IMR-90 (cell line): ENCODE measurements at regions not wholly inside any gene's neighbourhood (a gene's known extent, or its start where the extent isn't known, plus 50 kb on each side); places are given as distances from the start of the nearest gene placed in this dataset.

Source experiments
- ATAC-seq: fragments of 200-7000 bp; cut with Tn5 transposase; 2 replicates; pipeline ENCODE4 v1.9.1; 2020; ENCODE audit warnings: low read depth, mild to moderate bottlenecking, moderate library complexity
- BruUV-seq: library from RNA; stranded (reverse); fragments of 400-500 nt; replicated peaks from 2 replicates; lab custom pipeline; 2021; lab: Mats Ljungman, UMichigan
- CTCF ChIA-PET: fragments of 300-600 bp; formaldehyde crosslinking; extraction: SDS; loops from one replicate; lab custom pipeline; 2021; ENCODE audit warnings: antibody characterized with exemption; lab: Yijun Ruan, JAX
- POLR2A ChIA-PET: fragments of 300-600 bp; sonication (Branson Sonifier 250); formaldehyde crosslinking; loops from one replicate; lab custom pipeline; 2022; ENCODE audit warnings: antibody characterized with exemption; ENCODE audit not compliant: unreplicated experiment; lab: Charles Lee
- DNase-seq: peaks from one replicate; pipeline ENCODE4 v3.0.0; 2013
- H2AFZ ChIP-seq: replicated peaks from 2 replicates; pipeline ENCODE3; 2013; ENCODE audit warnings: low read length, mild to moderate bottlenecking; ENCODE audit not compliant: poor library complexity
- H2AK5ac ChIP-seq: 2 replicates; pipeline ENCODE4 v1.6.1; 2013; ENCODE audit warnings: low read depth, low read length, inconsistent platforms
- H2AK9ac ChIP-seq: replicated peaks from 2 replicates; pipeline ENCODE3; 2013; ENCODE audit warnings: mild to moderate bottlenecking, low read depth, low read length, moderate library complexity; ENCODE audit not compliant: poor library complexity
- H2BK120ac ChIP-seq: 2 replicates; pipeline ENCODE4 v1.6.1; 2013; ENCODE audit warnings: low read depth, low read length, inconsistent platforms
- H2BK15ac ChIP-seq: 3 replicates; pipeline ENCODE4 v1.6.1; 2013; ENCODE audit warnings: low read depth, low read length, inconsistent platforms
- H2BK20ac ChIP-seq: 2 replicates; pipeline ENCODE4 v1.6.1; 2013; ENCODE audit warnings: low read depth, mild to moderate bottlenecking, inconsistent platforms, low read length, moderate library complexity
- H2BK5ac ChIP-seq: 2 replicates; pipeline ENCODE4 v1.6.1; 2013; ENCODE audit warnings: mild to moderate bottlenecking, low read depth, low read length, inconsistent platforms; ENCODE audit not compliant: poor library complexity, severe bottlenecking
- H3K14ac ChIP-seq: replicated peaks from 2 replicates; pipeline ENCODE4 v1.6.1; 2013; ENCODE audit warnings: low read depth, low read length, inconsistent platforms
- H3K18ac ChIP-seq: 2 replicates; pipeline ENCODE4 v1.6.1; 2013; ENCODE audit warnings: low read depth, low read length, control low read depth
- H3K23ac ChIP-seq: 2 replicates; pipeline ENCODE4 v1.6.1; 2013; ENCODE audit warnings: low read depth, low read length, inconsistent platforms
- H3K27ac ChIP-seq: 2 replicates; pipeline ENCODE4 v1.5.1; 2013; ENCODE audit warnings: mild to moderate bottlenecking, control low read depth, low read length; ENCODE audit not compliant: insufficient read depth
- H3K27me3 ChIP-seq: 2 replicates; pipeline ENCODE4 v1.6.1; 2013; ENCODE audit warnings: low read length; ENCODE audit not compliant: control insufficient read depth, insufficient read depth
- H3K36me3 ChIP-seq: 2 replicates; pipeline ENCODE4 v1.6.1; 2013; ENCODE audit warnings: low read length, mixed read lengths; ENCODE audit not compliant: control insufficient read depth, insufficient read depth
- H3K4ac ChIP-seq: 2 replicates; pipeline ENCODE4 v1.6.1; 2013; ENCODE audit warnings: low read depth, low read length, inconsistent platforms
- H3K4me1 ChIP-seq: 2 replicates; pipeline ENCODE4 v1.6.1; 2013; ENCODE audit warnings: low read length, mixed read lengths; ENCODE audit not compliant: control insufficient read depth, insufficient read depth
- H3K4me2 ChIP-seq: 2 replicates; pipeline ENCODE4 v1.6.1; 2013; ENCODE audit warnings: low read depth, mild to moderate bottlenecking, control low read depth, low read length, moderate library complexity
- H3K4me3 ChIP-seq: 2 replicates; pipeline ENCODE4 v1.5.1; 2013; ENCODE audit warnings: low read depth, mild to moderate bottlenecking, control low read depth, low read length, moderate library complexity; ENCODE audit not compliant: insufficient read depth
- H3K56ac ChIP-seq: 2 replicates; pipeline ENCODE4 v1.6.1; 2013; ENCODE audit warnings: low read length, inconsistent platforms; ENCODE audit not compliant: insufficient read depth; ENCODE audit errors: extremely low read depth
- H3K79me1 ChIP-seq, 2 experiments: 2 replicates each; pipeline ENCODE4 v1.6.1; 2013; ENCODE audit warnings: low read length in 2 of 2, inconsistent platforms in 1 of 2, low read depth in 1 of 2
- H3K9ac ChIP-seq: 2 replicates; pipeline ENCODE4 v1.6.1; 2013; ENCODE audit warnings: low read depth, low read length, control low read depth
- H3K9me1 ChIP-seq: 2 replicates; pipeline ENCODE4 v1.6.1; 2013; ENCODE audit warnings: low read length, inconsistent platforms; ENCODE audit not compliant: insufficient read depth
- H3K9me3 ChIP-seq: 2 replicates; pipeline ENCODE4 v1.6.1; 2013; ENCODE audit warnings: low read length; ENCODE audit not compliant: control insufficient read depth, insufficient read depth
- H4K20me1 ChIP-seq: 2 replicates; pipeline ENCODE4 v1.6.1; 2013; ENCODE audit warnings: low read length, inconsistent platforms; ENCODE audit not compliant: insufficient read depth
- H4K5ac ChIP-seq: 2 replicates; pipeline ENCODE4 v1.6.1; 2013; ENCODE audit warnings: mild to moderate bottlenecking, low read depth, low read length, control low read depth
- H4K8ac ChIP-seq, 2 experiments: 2 replicates each; pipeline ENCODE4 v1.6.1; 2013; ENCODE audit warnings: low read depth in 2 of 2, low read length in 2 of 2, control low read depth in 1 of 2, inconsistent platforms in 1 of 2
- H4K91ac ChIP-seq: 2 replicates; pipeline ENCODE4 v1.6.1; 2013; ENCODE audit warnings: low read depth, low read length, inconsistent platforms; ENCODE audit not compliant: insufficient read depth
- BHLHE40 ChIP-seq: fragments of 150-350 bp; IDR thresholded peaks from 2 replicates; pipeline ENCODE4 v1.6.1; 2016; ENCODE audit warnings: mild to moderate bottlenecking, low read depth, low read length
- CHD1 ChIP-seq: IDR thresholded peaks from 2 replicates; pipeline ENCODE4 v1.6.1; 2012; ENCODE audit warnings: low read depth, low read length, improper control_type of control experiment
- CTCF ChIP-seq: conservative IDR thresholded peaks from 2 replicates; pipeline ENCODE4 v1.5.1; 2012; ENCODE audit warnings: mild to moderate bottlenecking, low read depth, low read length, improper control_type of control experiment
- FOS ChIP-seq: fragments of 150-350 bp; IDR thresholded peaks from 2 replicates; pipeline ENCODE4 v1.6.1; 2016; ENCODE audit warnings: low read depth, low read length
- MAFK ChIP-seq: IDR thresholded peaks from 2 replicates; pipeline ENCODE4 v1.6.1; 2012; ENCODE audit warnings: low read depth, low read length, improper control_type of control experiment
- MXI1 ChIP-seq: IDR thresholded peaks from 2 replicates; pipeline ENCODE4 v1.6.1; 2012; ENCODE audit warnings: low read depth, mild to moderate bottlenecking, low read length, moderate library complexity, borderline replicate concordance
- POLR2A ChIP-seq: IDR thresholded peaks from 2 replicates; pipeline ENCODE4 v1.6.1; 2012; ENCODE audit warnings: mild to moderate bottlenecking, low read depth, low read length
- SMC3 ChIP-seq: fragments of 150-350 bp; IDR thresholded peaks from 2 replicates; pipeline ENCODE4 v1.6.1; 2016; ENCODE audit warnings: low read depth, mild to moderate bottlenecking, antibody characterized with exemption, low read length, moderate library complexity
- WGBS, 2 experiments: methylation state at CpG; one replicate each; pipeline versions ENCODE4 v1.1.5 to v1.1.7; 2013; ENCODE audit warnings: missing lambda C conversion rate in 2 of 2; ENCODE audit not compliant: insufficient read length in 1 of 2; ENCODE audit errors: extremely low coverage in 2 of 2; 5-methylcytosine and 5-hydroxymethylcytosine counted together
- dilution Hi-C: fragments of 300-500 bp; cut with HindIII; formaldehyde crosslinking; loops from one replicate; pipeline ENCODE4 v1.14.3; 2018; ENCODE audit warnings: low sequenced_read_pairs; ENCODE audit not compliant: unreplicated experiment
- in situ Hi-C: fragments of 300-500 bp; cut with MboI; formaldehyde crosslinking; loops from 3 replicates; pipeline ENCODE4 v1.14.3; 2019; ENCODE audit warnings: low sequenced_read_pairs, inconsistent platforms, mixed read lengths
- intact Hi-C: fragments of 100-400 bp; cut with micrococcal nuclease; formaldehyde crosslinking; loops from 2 replicates; pipeline ENCODE4 v1.10.0; 2022
- TF ChIP-seq, protein P1 (sequence below): fragments of 150-350 bp; IDR thresholded peaks from 2 replicates; pipeline ENCODE4 v1.6.1; 2016; ENCODE audit warnings: low read depth, mild to moderate bottlenecking, low read length, moderate library complexity, borderline replicate concordance

GRCh38 chr9:96140296-96141127, 161.5 kb downstream of the HSD17B3 start:
- peaks cover 4% of the 10 kb centered on the region; the same call in 1 of the 2 replicates for H3K9me1 ChIP-seq

More at GRCh38 chr9:96140296-96141127, 161.5 kb downstream of the HSD17B3 start:
- Histone ChIP-seq H2BK15ac (no peak overlapping the region), H3K79me1 (no peaks in the 10 kb centered on the region), H2BK5ac (no peak overlapping the region), H4K5ac (peak overlapping the region; percentile 27; the same call in 1 of the 2 replicates), H3K36me3 (no peaks in the 10 kb centered on the region), H3K27me3 (peaks cover 18% of the 10 kb centered on the region), H3K4me3 (no peak overlapping the region), H2BK20ac (peak overlapping the region; percentile 10; the same call in 1 of the 2 replicates), H4K91ac (no peak overlapping the region), H3K18ac (peak overlapping the region; percentile 30; the same call in 1 of the 2 replicates), H3K56ac (no peak overlapping the region), H3K4me2 (peak overlapping the region; percentile 34; the same call in 1 of the 2 replicates), H2AK9ac (peak overlapping the region; percentile 39), H2BK120ac (peak overlapping the region; percentile 53), H3K23ac (no peak overlapping the region), H3K14ac (no peak overlapping the region), H2AFZ (peak overlapping the region; percentile 23), H4K8ac (no peak overlapping the region), H3K9ac (no peak overlapping the region; the same call in 1 of the 2 replicates), H4K20me1 (no peaks in the 10 kb centered on the region), H3K27ac (peak overlapping the region; percentile 45; the same call in 1 of the 2 replicates), H3K9me3 (peaks cover 3% of the 10 kb centered on the region; the same call in 1 of the 2 replicates), H2AK5ac (peak overlapping the region; percentile 17; the same call in 1 of the 2 replicates), H3K4me1 (peaks cover 26% of the 10 kb centered on the region), H3K4ac (peak overlapping the region; percentile 48; the same call in 1 of the 2 replicates)
- CTCF ChIA-PET: no interaction called here
- no peak for TF ChIP-seq MAFK
- TF ChIP-seq BHLHE40: no peak
- no peak for TF ChIP-seq CTCF
- TF ChIP-seq, protein P1, sequence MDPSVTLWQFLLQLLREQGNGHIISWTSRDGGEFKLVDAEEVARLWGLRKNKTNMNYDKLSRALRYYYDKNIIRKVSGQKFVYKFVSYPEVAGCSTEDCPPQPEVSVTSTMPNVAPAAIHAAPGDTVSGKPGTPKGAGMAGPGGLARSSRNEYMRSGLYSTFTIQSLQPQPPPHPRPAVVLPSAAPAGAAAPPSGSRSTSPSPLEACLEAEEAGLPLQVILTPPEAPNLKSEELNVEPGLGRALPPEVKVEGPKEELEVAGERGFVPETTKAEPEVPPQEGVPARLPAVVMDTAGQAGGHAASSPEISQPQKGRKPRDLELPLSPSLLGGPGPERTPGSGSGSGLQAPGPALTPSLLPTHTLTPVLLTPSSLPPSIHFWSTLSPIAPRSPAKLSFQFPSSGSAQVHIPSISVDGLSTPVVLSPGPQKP: no peak
- TF ChIP-seq FOS: no peak
- TF ChIP-seq MXI1: no peak
- no peak for TF ChIP-seq SMC3
- TF ChIP-seq CHD1: no peak
- no peak for TF ChIP-seq POLR2A
- dilution Hi-C loops (no loop called here), in situ Hi-C loops (no loop called here), intact Hi-C loops (no loop called here)
- DNase-seq: no peak
- 23% methylated on average over 10 of the region's 32 CpGs; no CpG with 5 or more reads in 1 of the 2 experiments for WGBS, 2 experiments
- BruUV-seq: no TSS peak
- POLR2A ChIA-PET: no interaction called here
- no peak for ATAC-seq
